Inflammatory macrophage treated with lipopolysaccharide for 4 hours (primary cell): ENCODE measurements at regions not wholly inside any gene's neighbourhood (a gene's known extent, or its start where the extent isn't known, plus 50 kb on each side); places are given as distances from the start of the nearest gene placed in this dataset.
A peak's percentile ranks its signal among the peaks of the same experiment; 100 is the strongest.

ENCODE experiments used
- DNase-seq: peaks from one replicate; pipeline ENCODE4 v3.0.0-alpha.2; 2020

GRCh38 chr2:18378020-18378653, 182.3 kb downstream of the RDH14 start:
- DNase-seq: peak; percentile 27

GRCh38 chr2:18376936-18377335, 183.5 kb downstream of the RDH14 start:
- DNase-seq: no peak

- no peak for DNase-seq
Measured at GRCh38 chr2:18373664-18374063, 186.8 kb downstream of the RDH14 start.

- DNase-seq: no peak
Measured at GRCh38 chr2:18373081-18373480, 187.4 kb downstream of the RDH14 start.

- DNase-seq: no peak
Measured at GRCh38 chr2:18372641-18373040, 187.8 kb downstream of the RDH14 start.

GRCh38 chr2:18369760-18370159, 190.7 kb downstream of the RDH14 start:
- no peak for DNase-seq

- no peak for DNase-seq
Measured at GRCh38 chr2:18368008-18368407, 192.4 kb downstream of the RDH14 start.

GRCh38 chr2:18365342-18365741, 195.1 kb downstream of the RDH14 start:
- DNase-seq: no peak

GRCh38 chr2:18363348-18363747, 197.1 kb downstream of the RDH14 start:
- no peak for DNase-seq

- no peak for DNase-seq
Measured at GRCh38 chr2:18362696-18363095, 197.8 kb downstream of the RDH14 start.

- no peak for DNase-seq
Measured at GRCh38 chr2:18357537-18357936, 202.9 kb downstream of the RDH14 start.

GRCh38 chr2:18356676-18357075, 203.8 kb downstream of the RDH14 start:
- no peak for DNase-seq

GRCh38 chr2:18349421-18349820, 211.0 kb downstream of the RDH14 start:
- no peak for DNase-seq

- DNase-seq: no peak
Measured at GRCh38 chr2:18346874-18347273, 213.6 kb downstream of the RDH14 start.

- DNase-seq: no peak
Measured at GRCh38 chr2:18346344-18346743, 214.1 kb downstream of the RDH14 start.

- no peak for DNase-seq
Measured at GRCh38 chr2:18345848-18346247, 214.6 kb downstream of the RDH14 start.

GRCh38 chr2:18342901-18343300, 217.6 kb downstream of the RDH14 start:
- DNase-seq: no peak

- no peak for DNase-seq
Measured at GRCh38 chr2:18339326-18339725, 221.1 kb downstream of the RDH14 start.

GRCh38 chr2:18336975-18337374, 223.5 kb downstream of the RDH14 start:
- DNase-seq: no peak

GRCh38 chr2:18332477-18332876, 228.0 kb downstream of the RDH14 start:
- no peak for DNase-seq

GRCh38 chr2:18325118-18325517, 235.3 kb downstream of the RDH14 start:
- no peak for DNase-seq

GRCh38 chr2:18319987-18320386, 240.5 kb downstream of the RDH14 start:
- DNase-seq: no peak

GRCh38 chr2:18317017-18317416, 243.4 kb downstream of the RDH14 start:
- no peak for DNase-seq

GRCh38 chr2:18312818-18313217, 247.6 kb downstream of the RDH14 start:
- no peak for DNase-seq

GRCh38 chr2:18311420-18312195, 248.8 kb downstream of the RDH14 start:
- no peak for DNase-seq
